Tongue (tissue), 1 donor: ENCODE measurements at regions not wholly inside any gene's neighbourhood (a gene's known extent, or its start where the extent isn't known, plus 50 kb on each side); places are given as distances from the start of the nearest gene placed in this dataset.
"Not testable (repeated sequence)": the region's sequence is repeated elsewhere in the genome, so short reads cannot be mapped to it uniquely, and the experiment has no call there.

Experiments
- DNase-seq: peaks from one replicate; pipeline ENCODE4 v3.0.0-alpha.2; 2015

GRCh38 chr10:9302140-9302746 lies 1247.8 kb downstream of the GATA3 start:
- DNase-seq: peak; percentile 79

GRCh38 chr10:9305018-9305655 lies 1250.6 kb downstream of the GATA3 start:
- DNase-seq: peak; percentile 57

GRCh38 chr10:9311702-9312499 lies 1257.4 kb downstream of the GATA3 start:
- no peak for DNase-seq

GRCh38 chr10:9315292-9315691 lies 1260.8 kb downstream of the GATA3 start:
- DNase-seq: no peak

- DNase-seq: peak; percentile 81
Observed at GRCh38 chr10:9331583-9332008, 1277.1 kb downstream of the GATA3 start.

GRCh38 chr10:9334270-9334669 lies 1279.8 kb downstream of the GATA3 start:
- DNase-seq: no peak

GRCh38 chr10:9339716-9340115 lies 1285.2 kb downstream of the GATA3 start:
- no peak for DNase-seq

GRCh38 chr10:9342885-9343570 lies 1288.5 kb downstream of the GATA3 start:
- DNase-seq: peak; percentile 79

GRCh38 chr10:9347933-9348332 lies 1293.4 kb downstream of the GATA3 start:
- DNase-seq: not testable (repeated sequence)

- DNase-seq: peak; percentile 90
Observed at GRCh38 chr10:9357471-9357870, 1303.0 kb downstream of the GATA3 start.

- no peak for DNase-seq
Observed at GRCh38 chr10:9362721-9363120, 1308.2 kb downstream of the GATA3 start.

GRCh38 chr10:9379183-9379582 lies 1324.7 kb downstream of the GATA3 start:
- no peak for DNase-seq

- DNase-seq: no peak
Observed at GRCh38 chr10:9381733-9382532, 1327.4 kb downstream of the GATA3 start.

- DNase-seq: no peak
Observed at GRCh38 chr10:9382533-9382866, 1328.0 kb downstream of the GATA3 start.

- DNase-seq: no peak
Observed at GRCh38 chr10:9390516-9390915, 1336.0 kb downstream of the GATA3 start.

- no peak for DNase-seq
Observed at GRCh38 chr10:9399275-9399983, 1344.9 kb downstream of the GATA3 start.

- DNase-seq: not testable (repeated sequence)
Observed at GRCh38 chr10:9402067-9402466, 1347.6 kb downstream of the GATA3 start.

GRCh38 chr10:9402507-9403195 lies 1348.2 kb downstream of the GATA3 start:
- not testable (repeated sequence) for DNase-seq

- DNase-seq: not testable (repeated sequence)
Observed at GRCh38 chr10:9407201-9407600, 1352.7 kb downstream of the GATA3 start.

- DNase-seq: no peak
Observed at GRCh38 chr10:9416331-9416730, 1361.8 kb downstream of the GATA3 start.

- no peak for DNase-seq
Observed at GRCh38 chr10:9419757-9420156, 1365.3 kb downstream of the GATA3 start.
